ENCODE measurements at regions not wholly inside any gene's neighbourhood (a gene's known extent, or its start where the extent isn't known, plus 50 kb on each side); places are given as distances from the start of the nearest gene placed in this dataset.

GRCh38 chr6:186340-186965 lies 105.8 kb upstream of the DUSP22 start:
- peak overlapping the region; percentile 45 for H3K4me3 Mint-ChIP-seq
- no peaks in the 10 kb centered on the region for H3K9me3 Mint-ChIP-seq (ENCODE audit: insufficient read depth)
- no peaks in the 10 kb centered on the region for H4K20me1 ChIP-seq (ENCODE audit: control insufficient read depth, insufficient read depth, low read length, poor library complexity, severe bottlenecking)
- H3K27me3 Mint-ChIP-seq: no peaks in the 10 kb centered on the region
- peak overlapping the region; percentile 56 for H3K27ac Mint-ChIP-seq
- H3K4me1 ChIP-seq (ENCODE audit: control insufficient read depth in 2 of 2, insufficient read depth in 2 of 2, low read length in 2 of 2): peaks cover 79 to 89% of the 10 kb centered on the region in 2 donors
- H3K9ac ChIP-seq (ENCODE audit: low read length): no peak overlapping the region
- ChIA-PET POLR2A (interaction anchor here (1.9 kb wide), 1 partner anchor 205 kb away, joined by 4 read pairs; the partner anchor contains the start of gene IRF4), CTCF (interaction anchor here (0.7 to 3.5 kb wide), 5 partner anchors 104 to 223 kb away, joined by 3 to 20 read pairs (median 3); no protein-coding TSS in a partner anchor)
- 28% methylated on average over 12 of the region's 12 CpGs for WGBS (ENCODE audit: insufficient coverage)
- no peak overlapping the region for H3K4me2 ChIP-seq (replicated peaks; ENCODE audit: low read depth, low read length, poor library complexity, severe bottlenecking)
- H3K9me3 ChIP-seq (ENCODE audit: control extremely low read depth in 1 of 3, control insufficient read depth in 2 of 3, insufficient read depth in 1 of 3, low read length in 2 of 3): no peaks in the 10 kb centered on the region
- ATAC-seq (ENCODE audit: low read depth) (no peak), DNase-seq (no peak)
- intact Hi-C loops (cut with micrococcal nuclease): loop anchor here (5.0 kb wide), 1 partner anchor 1211 kb away; no protein-coding TSS in a partner anchor
- no peak for TF ChIP-seq EZH2 (IDR thresholded peaks at IDR 0.05; ENCODE audit: borderline replicate concordance, insufficient read depth, low read depth, low read length, poor library complexity, severe bottlenecking)
- TF ChIP-seq CTCF (IDR thresholded peaks at IDR 0.05): no peak
- H3K79me2 ChIP-seq (ENCODE audit: control insufficient read depth, insufficient read depth, low read length): no peaks in the 10 kb centered on the region
- H3K4me3 ChIP-seq (ENCODE audit: control extremely low read depth in 1 of 5, extremely low read depth in 1 of 5, insufficient read depth in 1 of 5, low read depth in 2 of 5, low read length in 4 of 5): no peak overlapping the region
- peak overlapping the region; percentile 23 for H2AFZ ChIP-seq (ENCODE audit: insufficient read depth, low read depth, low read length, poor library complexity, severe bottlenecking)
- H3K27ac ChIP-seq (ENCODE audit: low read length in 2 of 2): no peak overlapping the region
- H3K27me3 ChIP-seq (replicated peaks in 1 of 4; ENCODE audit: control extremely low read depth in 1 of 4, control insufficient read depth in 3 of 4, insufficient read depth in 4 of 4, low read length in 3 of 4): no peaks in the 10 kb centered on the region
- H3K4me1 Mint-ChIP-seq: peaks cover 84% of the 10 kb centered on the region
- H3K36me3 ChIP-seq (replicated peaks in 1 of 2; ENCODE audit: control extremely low read depth in 1 of 2, control insufficient read depth in 1 of 2, extremely low read depth in 1 of 2, insufficient read depth in 2 of 2, low read length in 1 of 2): no peaks in the 10 kb centered on the region

- Histone ChIP-seq H2AFZ (ENCODE audit: insufficient read depth, low read depth, low read length, poor library complexity, severe bottlenecking) (peak overlapping the region; percentile 32), H3K36me3 (replicated peaks in 1 of 2; ENCODE audit: control extremely low read depth in 1 of 2, control insufficient read depth in 1 of 2, extremely low read depth in 1 of 2, insufficient read depth in 2 of 2, low read length in 1 of 2) (no peaks in the 10 kb centered on the region), H3K9me3 (ENCODE audit: control extremely low read depth in 1 of 3, control insufficient read depth in 2 of 3, insufficient read depth in 1 of 3, low read length in 2 of 3) (no peaks in the 10 kb centered on the region), H3K4me3 (ENCODE audit: control extremely low read depth in 1 of 5, extremely low read depth in 1 of 5, insufficient read depth in 1 of 5, low read depth in 2 of 5, low read length in 4 of 5) (no peak overlapping the region), H3K79me2 (ENCODE audit: control insufficient read depth, insufficient read depth, low read length) (no peaks in the 10 kb centered on the region), H3K4me1 (ENCODE audit: control insufficient read depth in 2 of 2, insufficient read depth in 2 of 2, low read length in 2 of 2) (peaks cover 71 to 81% of the 10 kb centered on the region in 2 donors), H3K27me3 (replicated peaks in 1 of 4; ENCODE audit: control extremely low read depth in 1 of 4, control insufficient read depth in 3 of 4, insufficient read depth in 4 of 4, low read length in 3 of 4) (no peaks in the 10 kb centered on the region), H4K20me1 (ENCODE audit: control insufficient read depth, insufficient read depth, low read length, poor library complexity, severe bottlenecking) (no peaks in the 10 kb centered on the region), H3K9ac (ENCODE audit: low read length) (no peak overlapping the region), H3K27ac (ENCODE audit: low read length in 2 of 2) (no peak overlapping the region), H3K4me2 (replicated peaks; ENCODE audit: low read depth, low read length, poor library complexity, severe bottlenecking) (peak overlapping the region; percentile 27)
- no peak overlapping the region for H3K4me3 Mint-ChIP-seq
- TF ChIP-seq EZH2 (IDR thresholded peaks at IDR 0.05; ENCODE audit: borderline replicate concordance, insufficient read depth, low read depth, low read length, poor library complexity, severe bottlenecking): no peak
- TF ChIP-seq CTCF (IDR thresholded peaks at IDR 0.05): no peak
- ATAC-seq (ENCODE audit: low read depth) (no peak), DNase-seq (peak; percentile 23)
- 64% methylated on average over 8 of the region's 10 CpGs for WGBS (ENCODE audit: insufficient coverage)
- intact Hi-C loops (cut with micrococcal nuclease): loop anchor here (5.0 kb wide), 1 partner anchor 1210 kb away; no protein-coding TSS in a partner anchor
- no peaks in the 10 kb centered on the region for H3K9me3 Mint-ChIP-seq (ENCODE audit: insufficient read depth)
- ChIA-PET CTCF (interaction anchor here (0.7 to 6.4 kb wide), 12 partner anchors 7 to 406 kb away, joined by 3 to 49 read pairs (median 10); partner anchors contain the start of gene IRF4), POLR2A (interaction anchor here (1.9 kb wide), 1 partner anchor 204 kb away, joined by 4 read pairs; the partner anchor contains the start of gene IRF4)
- H3K27me3 Mint-ChIP-seq: no peaks in the 10 kb centered on the region
- H3K27ac Mint-ChIP-seq: peak overlapping the region; percentile 65
- H3K4me1 Mint-ChIP-seq: peaks cover 79% of the 10 kb centered on the region
Measured at GRCh38 chr6:187210-187861, 105.0 kb upstream of the DUSP22 start.

Data from B cell (primary cell).